ENCODE measurements at regions not wholly inside any gene's neighbourhood (a gene's known extent, or its start where the extent isn't known, plus 50 kb on each side); places are given as distances from the start of the nearest gene placed in this dataset.

DNA sequence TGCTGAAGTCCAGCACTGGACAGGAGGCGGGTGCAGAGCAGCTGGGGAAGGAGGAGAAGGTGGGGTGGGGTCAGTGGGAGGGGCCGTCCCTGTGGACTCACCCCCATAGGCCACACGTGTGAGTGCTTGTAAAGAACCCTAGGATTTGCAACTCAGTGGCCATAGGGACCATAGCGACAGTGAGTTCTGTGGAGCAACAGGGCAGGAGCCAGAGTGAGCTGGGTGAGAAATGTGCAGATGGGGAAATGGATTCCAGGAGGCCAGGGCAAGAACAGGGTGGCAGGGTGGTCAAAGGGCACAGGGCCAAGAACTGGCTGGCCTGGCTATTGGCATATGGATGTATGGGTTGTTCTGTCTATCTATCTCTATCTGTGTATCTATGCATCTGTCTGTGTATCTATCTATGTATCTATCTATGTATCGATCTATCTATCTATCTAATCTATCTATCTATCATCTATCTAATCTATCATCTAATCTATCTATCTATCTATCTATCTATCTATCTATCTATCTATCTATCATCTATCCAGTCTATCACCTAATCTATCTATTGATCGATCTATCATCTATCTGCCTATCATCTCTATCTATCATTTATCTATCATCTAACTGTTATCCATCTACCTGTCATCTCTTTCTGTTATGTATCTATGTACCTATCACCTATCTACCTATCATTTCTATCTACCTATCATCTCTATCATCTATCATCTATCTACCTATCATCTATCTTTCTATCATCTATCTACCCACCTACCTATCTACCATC, 889.0 kb downstream of the TBC1D22A start:
- ATAC-seq (no peak), DNase-seq (no peak)
- 62 to 69% (median 68%) methylated on average over 6 of the region's 6 CpGs for WGBS, 3 donors
- no peak for TF ChIP-seq CTCF (IDR thresholded peaks at IDR 0.05)
- H3K27me3 ChIP-seq (ENCODE audit: insufficient read depth in 3 of 3, low read length in 2 of 3) = no peaks in the 10 kb centered on the region
- H3K9me3 ChIP-seq = no peaks in the 10 kb centered on the region
- H3K27ac ChIP-seq = no peak overlapping the region
- no peaks in the 10 kb centered on the region for H3K4me1 ChIP-seq
- H3K4me3 ChIP-seq = no peak overlapping the region
- intact Hi-C loops (cut with DNase I) = no loop called here
- no peaks in the 10 kb centered on the region for H3K36me3 ChIP-seq (ENCODE audit: insufficient read depth in 1 of 2, low read depth in 1 of 2)

DNA sequence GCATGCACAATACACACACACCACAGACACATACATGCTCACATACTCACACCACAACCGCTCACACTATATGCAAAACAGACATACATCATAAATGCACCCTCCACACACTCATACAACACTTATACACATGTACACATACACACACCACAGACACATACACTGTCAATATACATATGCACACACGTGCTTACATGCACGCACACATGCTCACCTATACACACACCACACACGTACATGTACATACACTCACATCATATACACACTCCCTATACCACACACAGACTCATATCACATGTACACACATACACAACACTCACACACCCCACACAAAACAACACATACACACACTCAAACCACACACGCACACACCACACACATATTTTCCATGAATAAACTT, 885.3 kb downstream of the TBC1D22A start:
- intact Hi-C loops (cut with DNase I) = no loop called here
- TF ChIP-seq CTCF (IDR thresholded peaks at IDR 0.05) = no peak
- H3K27me3 ChIP-seq (ENCODE audit: insufficient read depth in 3 of 3, low read length in 2 of 3) = no peaks in the 10 kb centered on the region
- WGBS, 3 donors = 93 to 97% (median 94%) methylated on average over 5 of the region's 5 CpGs
- no peaks in the 10 kb centered on the region for H3K4me1 ChIP-seq
- H3K9me3 ChIP-seq = no peaks in the 10 kb centered on the region
- no peak overlapping the region for H3K27ac ChIP-seq
- DNase-seq (no peak), ATAC-seq (no peak)
- H3K36me3 ChIP-seq (ENCODE audit: insufficient read depth in 1 of 2, low read depth in 1 of 2) = no peaks in the 10 kb centered on the region
- no peak overlapping the region for H3K4me3 ChIP-seq

- intact Hi-C loops (cut with DNase I) = no loop called here
- H3K36me3 ChIP-seq (ENCODE audit: insufficient read depth in 1 of 2, low read depth in 1 of 2) = no peaks in the 10 kb centered on the region
- no peaks in the 10 kb centered on the region for H3K4me1 ChIP-seq
- no peak for TF ChIP-seq CTCF (IDR thresholded peaks at IDR 0.05)
- H3K9me3 ChIP-seq = no peaks in the 10 kb centered on the region
- WGBS, 3 donors = 80 to 87% (median 86%) methylated on average over 3 of the region's 3 CpGs
- H3K27me3 ChIP-seq (ENCODE audit: insufficient read depth in 3 of 3, low read length in 2 of 3) = no peaks in the 10 kb centered on the region
- H3K27ac ChIP-seq = no peak overlapping the region
- ATAC-seq (no peak), DNase-seq (no peak)
- no peak overlapping the region for H3K4me3 ChIP-seq
Observed at GRCh38 chr22:47647181-47647580, 884.7 kb downstream of the TBC1D22A start.

DNA sequence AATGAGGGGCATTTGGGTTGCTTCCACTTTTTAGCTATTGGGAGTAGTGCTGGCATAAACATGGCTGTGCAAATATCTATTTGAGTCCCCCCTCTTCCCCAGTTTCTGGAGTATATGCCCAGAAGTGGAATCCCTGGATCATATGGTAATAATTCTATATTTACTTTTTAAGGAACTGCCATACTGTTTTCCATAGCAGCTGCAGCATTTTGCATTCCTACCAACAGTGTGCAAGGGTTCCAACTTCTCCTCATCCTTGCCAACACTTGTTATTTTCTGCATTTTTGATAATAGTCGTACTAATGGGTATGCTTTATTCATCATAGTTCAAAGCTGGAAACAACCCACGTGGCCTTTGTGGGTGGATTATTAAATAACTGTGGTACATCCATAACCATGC, 883.5 kb downstream of the TBC1D22A start:
- no peak for ATAC-seq
- no peaks in the 10 kb centered on the region for H3K36me3 ChIP-seq (ENCODE audit: insufficient read depth in 1 of 2, low read depth in 1 of 2)
- no peak overlapping the region for H3K27ac ChIP-seq
- TF ChIP-seq CTCF (IDR thresholded peaks at IDR 0.05) = no peak
- H3K27me3 ChIP-seq (ENCODE audit: insufficient read depth in 3 of 3, low read length in 2 of 3) = no peaks in the 10 kb centered on the region
- H3K9me3 ChIP-seq = no peaks in the 10 kb centered on the region
- WGBS, 3 donors = 43 to 57% (median 46%) methylated on average over 2 of the region's 2 CpGs
- H3K4me3 ChIP-seq = no peak overlapping the region
- intact Hi-C loops (cut with DNase I) = no loop called here
- no peak for DNase-seq
- H3K4me1 ChIP-seq = no peaks in the 10 kb centered on the region

GRCh38 chr22:47645450-47645914, 883.0 kb downstream of the TBC1D22A start:
- no peaks in the 10 kb centered on the region for H3K36me3 ChIP-seq (ENCODE audit: insufficient read depth in 1 of 2, low read depth in 1 of 2)
- no peaks in the 10 kb centered on the region for H3K9me3 ChIP-seq
- no peak for ATAC-seq
- no peaks in the 10 kb centered on the region for H3K4me1 ChIP-seq
- DNase-seq = no peak
- WGBS, 3 donors = 69 to 77% (median 71%) methylated on average over 4 of the region's 4 CpGs
- no peaks in the 10 kb centered on the region for H3K27me3 ChIP-seq (ENCODE audit: insufficient read depth in 3 of 3, low read length in 2 of 3)
- intact Hi-C loops (cut with DNase I) = no loop called here
- H3K27ac ChIP-seq = no peak overlapping the region
- no peak for TF ChIP-seq CTCF (IDR thresholded peaks at IDR 0.05)
- H3K4me3 ChIP-seq = no peak overlapping the region

Data from psoas muscle (tissue), 7 donors.